ENCODE measurements at regions not wholly inside any gene's neighbourhood (a gene's known extent, or its start where the extent isn't known, plus 50 kb on each side); places are given as distances from the start of the nearest gene placed in this dataset.

GRCh38 chr21:38643404-38644023 lies 145.2 kb upstream of the ERG start:
- TF ChIP-seq CTCF (conservative IDR thresholded peaks at IDR 0.05) (no peak), EZH2 (IDR thresholded peaks at IDR 0.05; ENCODE audit: low read depth) (no peak)
